PC-3 (cell line): ENCODE measurements at regions not wholly inside any gene's neighbourhood (a gene's known extent, or its start where the extent isn't known, plus 50 kb on each side); places are given as distances from the start of the nearest gene placed in this dataset.

Experiments used
- EZH2 ChIP-seq: fragments of 300-600 bp; sonication (generic); IDR thresholded peaks from one replicate; pipeline ENCODE4 v1.6.1; 2017; ENCODE audit warnings: antibody characterized with exemption, mild to moderate bottlenecking, low read length; ENCODE audit not compliant: unreplicated experiment
- TF ChIP-seq, protein P1 (sequence below): fragments of 300-600 bp; sonication (generic); conservative IDR thresholded peaks from 2 replicates; pipeline ENCODE4 v1.5.1; 2017; ENCODE audit warnings: antibody characterized with exemption, low read depth, mild to moderate bottlenecking, low read length

DNA sequence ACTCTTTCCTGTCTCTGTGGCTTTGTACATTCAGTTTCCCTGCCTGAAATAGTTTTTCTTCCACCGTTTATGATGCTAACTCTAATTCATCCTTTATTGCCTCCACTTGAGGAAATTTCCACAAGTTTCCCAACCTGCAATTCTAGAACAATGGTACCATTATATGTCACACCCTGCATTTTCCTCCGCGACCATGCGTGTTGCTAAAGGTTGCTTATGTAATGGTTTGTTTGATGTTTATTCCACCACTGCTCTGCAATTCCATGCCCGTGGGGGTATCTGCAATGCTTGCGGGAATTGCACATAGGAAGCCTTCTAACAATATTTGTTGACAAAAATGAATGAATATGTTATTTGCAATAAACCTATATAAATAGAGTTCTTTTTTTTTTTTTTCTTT, 69.5 kb upstream of the ST8SIA6 start:
- TF ChIP-seq, protein P1, sequence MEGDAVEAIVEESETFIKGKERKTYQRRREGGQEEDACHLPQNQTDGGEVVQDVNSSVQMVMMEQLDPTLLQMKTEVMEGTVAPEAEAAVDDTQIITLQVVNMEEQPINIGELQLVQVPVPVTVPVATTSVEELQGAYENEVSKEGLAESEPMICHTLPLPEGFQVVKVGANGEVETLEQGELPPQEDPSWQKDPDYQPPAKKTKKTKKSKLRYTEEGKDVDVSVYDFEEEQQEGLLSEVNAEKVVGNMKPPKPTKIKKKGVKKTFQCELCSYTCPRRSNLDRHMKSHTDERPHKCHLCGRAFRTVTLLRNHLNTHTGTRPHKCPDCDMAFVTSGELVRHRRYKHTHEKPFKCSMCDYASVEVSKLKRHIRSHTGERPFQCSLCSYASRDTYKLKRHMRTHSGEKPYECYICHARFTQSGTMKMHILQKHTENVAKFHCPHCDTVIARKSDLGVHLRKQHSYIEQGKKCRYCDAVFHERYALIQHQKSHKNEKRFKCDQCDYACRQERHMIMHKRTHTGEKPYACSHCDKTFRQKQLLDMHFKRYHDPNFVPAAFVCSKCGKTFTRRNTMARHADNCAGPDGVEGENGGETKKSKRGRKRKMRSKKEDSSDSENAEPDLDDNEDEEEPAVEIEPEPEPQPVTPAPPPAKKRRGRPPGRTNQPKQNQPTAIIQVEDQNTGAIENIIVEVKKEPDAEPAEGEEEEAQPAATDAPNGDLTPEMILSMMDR = no peak
- no peak for TF ChIP-seq EZH2
